GM10266 (cell line): ENCODE measurements at regions not wholly inside any gene's neighbourhood (a gene's known extent, or its start where the extent isn't known, plus 50 kb on each side); places are given as distances from the start of the nearest gene placed in this dataset.

Experiments
- DNase-seq: peaks from one replicate; pipeline ENCODE4 v3.0.0; 2012; ENCODE audit errors: extremely low spot score
- TF ChIP-seq, protein P1 (sequence below): IDR thresholded peaks from 2 replicates; pipeline ENCODE4 v1.5.1; 2012; ENCODE audit warnings: mild to moderate bottlenecking, low read depth; ENCODE audit not compliant: control insufficient read depth, insufficient read depth; ENCODE audit errors: missing control alignments

DNA sequence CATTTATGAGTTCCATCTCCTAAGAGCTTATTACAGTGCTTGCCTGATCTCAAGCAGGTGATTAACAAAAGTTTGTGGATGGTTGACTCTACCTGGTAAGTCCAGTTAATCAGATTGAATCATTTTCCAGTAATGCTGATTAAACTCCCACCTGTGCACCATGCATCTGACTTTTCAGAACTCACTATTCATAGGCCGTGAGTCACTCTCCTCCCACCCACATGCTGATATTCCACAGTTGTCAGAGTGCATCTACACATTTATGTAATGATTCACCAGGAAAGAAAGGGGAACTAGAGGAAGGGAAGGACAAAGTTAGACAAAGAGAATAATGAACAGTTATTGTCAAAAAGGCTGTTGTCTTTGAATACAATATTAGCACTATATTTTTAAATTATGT, 106.2 kb upstream of the UBE3A start:
- no peak for DNase-seq
- TF ChIP-seq, protein P1, sequence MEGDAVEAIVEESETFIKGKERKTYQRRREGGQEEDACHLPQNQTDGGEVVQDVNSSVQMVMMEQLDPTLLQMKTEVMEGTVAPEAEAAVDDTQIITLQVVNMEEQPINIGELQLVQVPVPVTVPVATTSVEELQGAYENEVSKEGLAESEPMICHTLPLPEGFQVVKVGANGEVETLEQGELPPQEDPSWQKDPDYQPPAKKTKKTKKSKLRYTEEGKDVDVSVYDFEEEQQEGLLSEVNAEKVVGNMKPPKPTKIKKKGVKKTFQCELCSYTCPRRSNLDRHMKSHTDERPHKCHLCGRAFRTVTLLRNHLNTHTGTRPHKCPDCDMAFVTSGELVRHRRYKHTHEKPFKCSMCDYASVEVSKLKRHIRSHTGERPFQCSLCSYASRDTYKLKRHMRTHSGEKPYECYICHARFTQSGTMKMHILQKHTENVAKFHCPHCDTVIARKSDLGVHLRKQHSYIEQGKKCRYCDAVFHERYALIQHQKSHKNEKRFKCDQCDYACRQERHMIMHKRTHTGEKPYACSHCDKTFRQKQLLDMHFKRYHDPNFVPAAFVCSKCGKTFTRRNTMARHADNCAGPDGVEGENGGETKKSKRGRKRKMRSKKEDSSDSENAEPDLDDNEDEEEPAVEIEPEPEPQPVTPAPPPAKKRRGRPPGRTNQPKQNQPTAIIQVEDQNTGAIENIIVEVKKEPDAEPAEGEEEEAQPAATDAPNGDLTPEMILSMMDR, result no peak

DNA sequence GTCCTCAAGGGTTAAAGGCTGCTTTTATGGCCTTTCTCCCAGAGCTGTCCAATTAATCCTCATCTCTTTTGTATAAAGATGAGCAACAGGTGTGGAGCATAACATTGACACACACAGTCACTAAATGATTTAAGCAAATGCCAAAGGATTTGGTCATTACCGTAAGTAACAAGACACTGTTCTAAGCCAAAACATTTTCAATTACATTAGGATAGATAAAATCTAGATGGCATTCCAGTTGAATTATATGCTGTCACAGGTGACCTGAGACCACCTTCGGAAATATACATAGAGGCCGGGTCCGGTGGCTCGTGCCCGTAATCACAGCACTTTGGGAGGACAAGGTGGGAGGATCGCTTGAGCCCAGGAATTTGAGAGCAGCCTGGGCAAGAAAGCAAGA, 105.3 kb upstream of the UBE3A start:
- TF ChIP-seq, protein P1, result no peak
- DNase-seq, result no peak

DNA sequence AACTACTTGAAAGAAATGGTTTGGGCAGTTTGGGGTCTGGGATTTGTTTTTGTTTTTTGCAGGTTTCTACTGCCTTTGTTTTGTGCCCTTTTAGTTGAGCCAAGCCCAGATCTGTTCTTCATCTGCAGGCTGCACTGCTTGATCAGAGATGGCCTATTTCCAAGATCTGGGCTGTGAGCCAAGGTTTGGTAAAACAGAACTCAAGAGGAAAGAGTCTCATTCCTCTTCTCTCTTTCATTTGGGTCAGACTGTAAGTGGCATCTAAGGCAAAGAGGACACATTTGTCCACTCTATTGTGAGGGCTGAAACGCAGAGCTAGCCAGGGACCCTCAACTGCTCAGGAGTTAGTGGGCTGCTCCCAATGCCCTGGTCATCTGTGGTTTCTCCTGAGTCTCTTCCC, 104.4 kb upstream of the UBE3A start:
- no peak for DNase-seq
- TF ChIP-seq, protein P1, result no peak

DNA sequence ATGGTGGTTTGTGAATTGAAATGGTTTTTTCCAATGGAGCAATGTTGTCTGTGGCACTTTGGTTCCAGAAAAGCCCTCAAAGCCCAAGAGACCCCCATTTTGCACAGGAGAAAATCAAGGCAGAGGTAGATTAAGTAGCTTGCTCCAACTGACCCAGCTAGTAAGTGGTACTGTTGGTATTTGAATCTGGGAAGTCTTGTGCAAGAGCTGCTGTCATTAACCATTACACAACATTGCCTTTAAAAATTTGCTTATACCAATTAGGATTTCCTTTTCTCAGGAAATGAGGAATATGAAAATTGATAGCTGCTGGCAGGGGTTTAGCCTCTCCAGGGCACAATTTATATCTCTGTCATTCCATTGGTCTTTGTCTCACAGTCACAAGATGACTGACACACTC, 102.4 kb upstream of the UBE3A start:
- TF ChIP-seq, protein P1, result no peak
- no peak for DNase-seq

DNA sequence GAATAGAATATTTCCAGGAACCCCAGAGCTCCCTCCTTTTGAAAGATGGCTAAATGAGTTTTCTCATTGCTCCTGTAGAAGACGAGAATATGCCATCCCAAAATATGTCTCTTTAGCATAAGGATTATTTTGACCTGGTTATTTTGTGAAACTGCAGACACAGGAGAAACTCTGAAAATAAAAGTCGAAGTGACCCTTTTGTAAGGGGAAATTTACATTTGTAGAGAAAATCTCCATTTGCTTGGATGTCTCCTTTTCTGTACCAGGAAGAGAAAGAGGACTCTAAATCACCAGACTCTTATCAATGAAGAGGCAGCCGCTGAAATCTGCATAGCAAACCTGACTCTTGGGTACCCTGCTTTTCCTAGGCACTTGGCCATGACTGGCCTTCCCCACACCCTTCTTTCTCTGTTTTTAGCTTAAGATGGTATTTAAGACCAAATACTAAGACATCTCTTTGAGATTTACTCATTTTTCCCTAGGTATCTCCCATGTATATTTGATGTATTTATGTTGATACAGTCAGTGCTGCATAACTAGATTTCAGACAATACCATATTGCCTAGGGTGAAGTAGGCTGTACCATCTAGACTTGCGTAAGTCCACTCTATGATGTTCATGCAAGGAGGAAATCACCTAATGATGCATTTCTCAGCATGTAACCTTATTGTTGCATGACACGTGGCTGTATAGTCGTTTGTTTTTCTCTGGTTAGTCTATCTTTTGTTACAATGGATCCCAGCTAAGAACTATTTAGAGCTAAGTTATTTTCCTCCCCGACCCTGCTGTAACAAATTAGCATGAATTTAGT, 98.2 kb upstream of the UBE3A start:
- TF ChIP-seq, protein P1, result no peak
- DNase-seq, result no peak

DNA sequence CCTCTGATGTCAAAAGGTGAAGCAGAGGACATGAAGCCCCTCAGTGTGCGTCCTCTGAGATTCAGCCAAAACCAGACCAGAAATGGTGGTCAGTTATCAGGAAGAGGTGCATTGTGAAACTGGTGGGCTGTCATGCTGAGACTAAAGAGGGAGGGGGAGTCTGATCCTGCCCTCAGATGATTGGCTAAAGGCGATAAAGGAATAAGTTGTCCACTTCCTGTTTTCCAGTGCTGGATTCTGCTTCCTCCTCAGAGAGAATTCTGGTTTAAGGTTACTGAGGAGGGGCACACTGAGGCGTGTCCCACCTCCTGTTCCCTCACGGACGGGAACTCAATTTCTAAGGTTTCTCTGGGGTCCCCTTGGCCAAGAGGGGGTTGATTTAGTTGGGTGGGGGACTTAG, 97.0 kb upstream of the UBE3A start:
- TF ChIP-seq, protein P1, result no peak

DNA sequence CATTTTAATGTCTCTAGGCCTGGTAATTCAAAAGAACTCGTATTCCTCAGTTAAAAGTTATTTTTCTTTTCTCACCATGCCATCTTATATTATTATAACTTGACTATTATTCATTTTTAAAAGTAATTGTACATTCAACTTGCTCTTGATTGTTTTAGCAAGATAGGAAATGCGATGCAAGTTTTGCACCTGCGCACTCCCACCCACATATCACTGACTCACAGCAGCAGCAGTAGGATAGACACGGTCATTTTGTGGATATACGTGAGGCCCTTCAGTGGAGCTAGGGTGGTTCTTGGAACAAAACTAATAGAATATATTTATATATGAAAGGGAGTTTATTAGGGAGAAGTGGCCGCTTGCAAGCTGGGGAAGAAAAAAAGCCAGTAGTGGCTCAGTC, 95.5 kb upstream of the UBE3A start:
- DNase-seq, result no peak
- TF ChIP-seq, protein P1, result no peak

More for the DNA sequence above, 97.0 kb upstream of the UBE3A start:
- DNase-seq, result no peak
